ENCODE measurements at regions not wholly inside any gene's neighbourhood (a gene's known extent, or its start where the extent isn't known, plus 50 kb on each side); places are given as distances from the start of the nearest gene placed in this dataset.

GRCh38 chr10:36489611-36490228, 635.7 kb upstream of the ANKRD30A start:
- Histone ChIP-seq H3K4me2 (ENCODE audit: low read depth, low read length, poor library complexity, severe bottlenecking) (no peak overlapping the region), H3K9me2 (replicated peaks; ENCODE audit: low read depth, low read length) (no peaks in the 10 kb centered on the region), H3K4me1 (ENCODE audit: insufficient read depth, low read length, poor library complexity, severe bottlenecking) (no peaks in the 10 kb centered on the region), H3K79me2 (ENCODE audit: insufficient read depth, low read length) (no peaks in the 10 kb centered on the region), H3K4me3 (ENCODE audit: low read length, poor library complexity, severe bottlenecking) (no peak overlapping the region), H3F3A (ENCODE audit: low read depth) (no peaks in the 10 kb centered on the region), H3K27me3 (ENCODE audit: insufficient read depth, low read length, poor library complexity, severe bottlenecking) (no peaks in the 10 kb centered on the region), H3K9me3 (ENCODE audit: insufficient read depth, low read depth, low read length) (no peaks in the 10 kb centered on the region), H2AFZ (ENCODE audit: low read length) (no peak overlapping the region), H4K20me1 (ENCODE audit: insufficient read depth, low read length, poor library complexity, severe bottlenecking) (no peaks in the 10 kb centered on the region), H3K36me3 (ENCODE audit: insufficient read depth, low read length) (no peaks in the 10 kb centered on the region), H3K9ac (ENCODE audit: low read depth, low read length, poor library complexity, severe bottlenecking) (no peak overlapping the region)
- TF ChIP-seq EZH2phosphoT487 (IDR thresholded peaks at IDR 0.05; ENCODE audit: borderline replicate concordance) (no peak), CTCF (conservative IDR thresholded peaks at IDR 0.05; ENCODE audit: low read length) (no peak)

GRCh38 chr10:36489181-36489580, 636.2 kb upstream of the ANKRD30A start:
- Histone ChIP-seq H3K9ac (ENCODE audit: low read depth, low read length, poor library complexity, severe bottlenecking) (no peak overlapping the region), H3K27me3 (ENCODE audit: insufficient read depth, low read length, poor library complexity, severe bottlenecking) (no peaks in the 10 kb centered on the region), H3K9me3 (ENCODE audit: insufficient read depth, low read depth, low read length) (no peaks in the 10 kb centered on the region), H3K4me3 (ENCODE audit: low read length, poor library complexity, severe bottlenecking) (no peak overlapping the region), H3K4me2 (ENCODE audit: low read depth, low read length, poor library complexity, severe bottlenecking) (no peak overlapping the region), H3K4me1 (ENCODE audit: insufficient read depth, low read length, poor library complexity, severe bottlenecking) (no peaks in the 10 kb centered on the region), H4K20me1 (ENCODE audit: insufficient read depth, low read length, poor library complexity, severe bottlenecking) (no peaks in the 10 kb centered on the region), H3K9me2 (replicated peaks; ENCODE audit: low read depth, low read length) (no peaks in the 10 kb centered on the region), H3K79me2 (ENCODE audit: insufficient read depth, low read length) (no peaks in the 10 kb centered on the region), H3K36me3 (ENCODE audit: insufficient read depth, low read length) (no peaks in the 10 kb centered on the region), H3F3A (ENCODE audit: low read depth) (no peaks in the 10 kb centered on the region), H2AFZ (ENCODE audit: low read length) (no peak overlapping the region)
- no peak for TF ChIP-seq EZH2phosphoT487 (IDR thresholded peaks at IDR 0.05; ENCODE audit: borderline replicate concordance)
- TF ChIP-seq CTCF (conservative IDR thresholded peaks at IDR 0.05; ENCODE audit: low read length): no peak

GRCh38 chr10:36488579-36488978, 636.8 kb upstream of the ANKRD30A start:
- no peaks in the 10 kb centered on the region for H4K20me1 ChIP-seq (ENCODE audit: insufficient read depth, low read length, poor library complexity, severe bottlenecking)
- no peak overlapping the region for H2AFZ ChIP-seq (ENCODE audit: low read length)
- no peaks in the 10 kb centered on the region for H3K36me3 ChIP-seq (ENCODE audit: insufficient read depth, low read length)
- no peak for TF ChIP-seq CTCF (conservative IDR thresholded peaks at IDR 0.05; ENCODE audit: low read length)
- TF ChIP-seq EZH2phosphoT487 (IDR thresholded peaks at IDR 0.05; ENCODE audit: borderline replicate concordance): no peak
- H3K79me2 ChIP-seq (ENCODE audit: insufficient read depth, low read length): no peaks in the 10 kb centered on the region
- H3K9me3 ChIP-seq (ENCODE audit: insufficient read depth, low read depth, low read length): no peaks in the 10 kb centered on the region
- H3K9ac ChIP-seq (ENCODE audit: low read depth, low read length, poor library complexity, severe bottlenecking): no peak overlapping the region
- H3K4me1 ChIP-seq (ENCODE audit: insufficient read depth, low read length, poor library complexity, severe bottlenecking): no peaks in the 10 kb centered on the region
- H3K27me3 ChIP-seq (ENCODE audit: insufficient read depth, low read length, poor library complexity, severe bottlenecking): no peaks in the 10 kb centered on the region
- no peak overlapping the region for H3K4me3 ChIP-seq (ENCODE audit: low read length, poor library complexity, severe bottlenecking)
- no peaks in the 10 kb centered on the region for H3F3A ChIP-seq (ENCODE audit: low read depth)
- no peaks in the 10 kb centered on the region for H3K9me2 ChIP-seq (replicated peaks; ENCODE audit: low read depth, low read length)
- no peak overlapping the region for H3K4me2 ChIP-seq (ENCODE audit: low read depth, low read length, poor library complexity, severe bottlenecking)

Measured in Loucy (cell line).